ENCODE measurements at regions not wholly inside any gene's neighbourhood (a gene's known extent, or its start where the extent isn't known, plus 50 kb on each side); places are given as distances from the start of the nearest gene placed in this dataset.
A peak's percentile ranks its signal among the peaks of the same experiment; 100 is the strongest.
"Not testable (repeated sequence)": the region's sequence is repeated elsewhere in the genome, so short reads cannot be mapped to it uniquely, and the experiment has no call there.

DNA sequence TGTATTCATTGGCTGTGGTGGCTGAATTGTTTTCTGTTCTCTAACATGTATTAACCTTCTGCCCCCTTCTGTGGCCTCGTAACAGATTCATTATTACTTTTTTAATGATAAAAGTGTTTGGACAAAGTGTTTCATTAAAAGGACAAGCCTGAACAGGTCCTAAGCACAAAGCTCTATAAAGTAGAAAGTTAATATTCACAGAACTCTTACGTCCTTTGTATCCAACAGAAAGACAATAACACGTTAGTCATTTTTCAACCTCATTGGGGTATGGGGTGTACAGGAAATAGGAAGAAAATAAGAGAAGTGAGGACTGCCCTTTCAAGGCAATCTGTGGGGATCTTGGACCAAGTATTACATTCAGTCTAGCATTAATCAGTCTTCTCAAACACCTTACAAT, 105.5 kb upstream of the RGPD4 start:
- no peak for DNase-seq (ENCODE audit: low read depth)

DNA sequence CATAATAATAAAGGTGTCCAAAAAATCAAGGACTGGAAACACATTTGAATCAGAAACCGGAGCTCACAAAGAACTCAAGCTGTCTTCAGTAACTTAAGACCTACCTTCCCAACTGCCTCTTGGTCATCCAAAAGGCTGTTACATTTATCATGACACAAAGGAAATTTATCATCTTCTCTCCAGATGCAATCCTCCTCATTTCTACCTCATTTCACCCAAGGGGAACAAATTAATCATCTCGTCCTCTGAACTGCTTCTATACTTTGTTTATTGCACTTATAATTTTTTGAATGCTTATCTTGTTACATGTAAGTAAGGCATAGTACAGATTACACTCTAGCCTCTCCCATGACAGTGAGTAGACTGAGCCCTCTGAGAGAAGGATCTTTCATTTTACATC, 105.1 kb upstream of the RGPD4 start:
- DNase-seq (ENCODE audit: low read depth): no peak

DNA sequence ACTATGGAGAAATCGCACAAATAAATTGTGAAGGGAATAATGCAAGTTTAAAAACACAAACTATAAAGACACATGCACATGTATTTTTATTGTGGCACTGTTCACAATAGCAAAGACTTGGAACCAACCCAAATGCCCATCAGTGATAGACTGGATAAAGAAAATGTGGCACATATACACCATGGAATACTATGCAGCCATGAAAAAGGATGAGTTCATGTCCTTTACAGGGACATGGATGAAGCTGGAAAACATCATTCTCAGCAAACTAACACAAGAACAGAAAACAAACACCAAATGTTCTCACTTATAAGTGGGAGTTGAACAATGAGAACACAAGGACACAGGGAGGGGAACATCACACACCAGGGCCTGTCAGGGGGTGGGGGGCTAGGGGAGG, 100.9 kb upstream of the RGPD4 start:
- not testable (repeated sequence) for DNase-seq (ENCODE audit: low read depth)

DNA sequence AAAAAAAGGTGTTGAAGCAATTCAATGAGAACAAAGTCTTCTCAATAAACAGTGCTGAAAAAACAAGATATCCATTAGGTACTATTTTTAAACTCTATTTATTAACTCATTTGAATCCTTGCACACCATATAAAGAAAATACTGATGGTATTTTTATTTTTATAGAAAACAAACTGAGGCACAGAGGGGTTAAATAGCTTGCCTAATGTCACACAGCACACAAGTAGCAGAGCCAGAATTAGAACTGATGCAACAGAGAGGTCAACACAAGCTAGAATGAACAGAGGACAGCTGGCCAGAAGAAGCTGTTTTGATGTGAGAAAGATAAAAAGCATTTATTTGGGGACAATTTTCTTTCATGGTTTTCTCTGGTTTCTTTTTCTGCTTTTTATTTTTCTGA, 99.4 kb upstream of the RGPD4 start:
- DNase-seq (ENCODE audit: low read depth): no peak

DNA sequence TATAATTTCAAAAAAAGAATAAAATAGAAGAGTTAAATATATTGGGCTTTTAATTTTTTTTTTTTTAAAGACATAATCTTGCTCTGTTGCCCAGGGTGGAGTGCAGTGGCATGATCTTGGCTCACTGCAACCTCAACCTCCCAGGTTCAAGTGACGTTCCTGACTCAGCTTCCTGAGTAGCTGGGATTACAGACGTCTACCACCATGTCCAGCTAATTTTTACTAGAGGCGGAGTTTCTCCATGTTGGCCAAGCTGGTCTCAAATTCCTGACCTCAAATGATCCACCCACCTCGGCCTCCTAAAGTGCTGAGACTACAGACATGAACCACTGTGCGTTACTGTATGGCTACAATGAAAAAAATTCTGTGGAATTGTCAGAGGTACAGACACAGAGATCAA, 98.1 kb upstream of the RGPD4 start:
- DNase-seq (ENCODE audit: low read depth): no peak

DNA sequence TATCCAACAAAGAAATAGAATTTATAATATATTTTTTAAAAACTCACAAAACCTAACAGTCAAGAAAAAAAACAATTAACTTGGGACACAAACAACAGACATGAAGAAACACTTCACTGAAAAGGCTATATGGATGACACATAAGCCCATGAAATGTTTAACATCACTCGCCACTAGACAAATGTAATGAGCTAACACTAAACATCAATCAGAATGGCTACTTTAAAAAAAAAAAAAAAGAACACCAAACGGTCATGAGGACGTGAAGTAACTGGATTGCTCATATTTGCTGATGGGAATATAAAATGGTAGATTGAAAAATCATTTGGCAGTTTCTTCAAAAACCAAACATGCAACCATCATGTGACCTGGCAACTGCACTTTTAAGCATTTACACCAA, 97.3 kb upstream of the RGPD4 start:
- DNase-seq (ENCODE audit: low read depth): no peak

DNA sequence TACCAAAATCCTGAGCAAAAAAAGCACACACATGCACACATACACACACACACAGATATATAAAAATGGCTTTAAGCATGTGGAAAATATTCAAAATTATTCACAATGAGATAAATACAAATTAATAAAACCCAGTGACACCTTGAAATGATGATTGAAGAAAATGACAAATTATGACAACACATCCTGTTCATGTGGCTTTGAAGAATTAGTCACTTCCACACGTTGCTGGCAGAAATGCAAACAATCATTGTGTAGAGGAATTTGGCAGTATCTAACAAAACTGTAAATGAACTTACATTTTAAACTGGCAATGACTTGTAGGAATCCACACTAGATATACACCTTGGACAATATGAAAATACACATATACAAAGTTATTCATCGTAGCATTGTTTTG, 95.8 kb upstream of the RGPD4 start:
- peak; percentile 24 for DNase-seq (ENCODE audit: low read depth)

DNA sequence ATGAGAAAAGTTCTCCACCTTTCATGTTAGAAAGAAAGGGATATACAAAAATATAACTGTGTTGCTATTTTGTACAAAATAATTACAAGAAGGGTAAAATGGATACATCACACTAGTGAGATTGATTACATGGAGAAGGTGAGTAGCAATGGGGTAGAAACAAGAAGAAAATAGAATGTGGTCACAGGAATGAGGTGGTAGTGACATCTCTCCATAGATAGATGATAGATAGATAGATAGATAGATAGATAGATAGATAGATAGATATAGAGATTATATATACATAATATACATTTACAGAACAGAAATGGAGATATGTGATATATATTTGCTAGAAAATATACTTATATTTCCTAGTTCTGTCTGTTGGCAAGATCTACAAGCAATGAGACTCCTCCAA, 95.3 kb upstream of the RGPD4 start:
- DNase-seq (ENCODE audit: low read depth): no peak

DNA sequence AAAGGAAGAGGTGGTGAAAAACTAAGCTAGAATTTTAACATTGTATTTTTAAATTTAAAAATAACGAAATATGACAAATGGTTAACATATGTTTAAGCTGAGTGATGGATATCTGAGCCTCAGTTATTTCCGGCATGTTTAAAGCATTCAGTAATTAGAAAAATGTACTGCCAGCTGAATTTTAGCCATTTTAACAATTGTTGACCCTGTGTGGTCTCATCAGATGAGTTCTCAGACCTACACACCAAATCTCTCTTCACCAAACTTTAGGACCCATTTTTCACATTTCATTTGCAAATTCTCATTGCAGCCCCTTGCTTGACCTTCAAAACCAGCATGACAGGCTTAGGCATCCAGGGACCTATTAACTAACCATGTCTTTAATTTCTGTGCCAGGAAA, 91.5 kb upstream of the RGPD4 start:
- no peak for DNase-seq (ENCODE audit: low read depth)

DNA sequence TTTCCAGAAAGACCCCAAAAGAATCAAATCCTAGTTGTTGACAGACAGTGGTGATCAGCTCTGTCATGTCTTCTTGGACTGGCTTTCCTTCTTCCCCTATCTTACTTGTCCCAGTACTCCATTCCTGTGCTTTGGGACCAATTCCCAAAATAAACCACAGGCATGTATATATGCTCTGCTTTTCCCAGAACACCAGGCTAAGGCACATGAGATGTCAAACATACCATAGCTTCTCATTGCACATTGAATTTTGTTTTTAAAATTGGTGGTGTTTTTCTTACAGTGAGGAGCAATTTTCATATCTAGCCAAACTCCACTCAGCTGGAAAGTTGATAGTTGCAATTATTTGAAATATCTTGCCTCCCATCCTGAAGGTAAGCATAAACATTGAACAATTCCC, 88.9 kb upstream of the RGPD4 start:
- DNase-seq (ENCODE audit: low read depth): no peak

DNA sequence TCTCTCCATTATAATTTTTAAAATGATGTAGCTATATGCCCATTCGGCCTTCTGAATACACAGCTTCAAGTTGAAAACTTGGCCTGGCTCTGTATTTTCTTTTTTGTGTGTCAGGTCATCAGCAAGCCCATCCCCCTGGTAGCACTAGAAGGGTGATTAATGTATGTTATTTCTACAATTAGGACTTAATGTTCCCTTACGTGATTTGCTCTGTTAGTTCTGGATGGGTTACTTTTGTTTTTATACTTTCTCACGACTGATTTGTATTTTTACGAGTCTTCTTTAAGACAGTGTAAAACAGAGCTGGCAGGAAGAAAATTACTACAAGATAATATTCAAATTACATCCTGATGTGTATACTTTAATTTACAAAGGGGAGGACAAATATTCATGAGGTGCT, 88.4 kb upstream of the RGPD4 start:
- DNase-seq (ENCODE audit: low read depth): no peak

DNA sequence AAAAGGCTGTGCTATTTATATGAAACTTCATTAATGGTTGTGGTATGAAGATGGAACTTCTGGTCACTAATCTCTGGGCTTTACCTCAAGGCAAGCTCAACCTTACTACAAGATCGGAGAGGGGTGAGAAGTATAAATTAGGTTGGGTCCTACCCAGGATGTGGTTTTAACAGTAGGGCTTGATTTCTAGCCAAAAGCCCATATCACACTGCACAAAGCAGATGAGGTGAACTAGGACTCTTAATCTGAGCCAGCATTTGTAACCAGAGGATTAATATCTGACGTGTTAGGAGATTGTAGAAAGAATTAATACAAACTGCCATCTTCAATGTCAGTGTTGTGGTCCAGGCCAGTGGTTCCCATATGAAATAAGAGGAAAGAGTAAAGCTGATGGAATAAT, 86.4 kb upstream of the RGPD4 start:
- DNase-seq (ENCODE audit: low read depth): no peak

DNA sequence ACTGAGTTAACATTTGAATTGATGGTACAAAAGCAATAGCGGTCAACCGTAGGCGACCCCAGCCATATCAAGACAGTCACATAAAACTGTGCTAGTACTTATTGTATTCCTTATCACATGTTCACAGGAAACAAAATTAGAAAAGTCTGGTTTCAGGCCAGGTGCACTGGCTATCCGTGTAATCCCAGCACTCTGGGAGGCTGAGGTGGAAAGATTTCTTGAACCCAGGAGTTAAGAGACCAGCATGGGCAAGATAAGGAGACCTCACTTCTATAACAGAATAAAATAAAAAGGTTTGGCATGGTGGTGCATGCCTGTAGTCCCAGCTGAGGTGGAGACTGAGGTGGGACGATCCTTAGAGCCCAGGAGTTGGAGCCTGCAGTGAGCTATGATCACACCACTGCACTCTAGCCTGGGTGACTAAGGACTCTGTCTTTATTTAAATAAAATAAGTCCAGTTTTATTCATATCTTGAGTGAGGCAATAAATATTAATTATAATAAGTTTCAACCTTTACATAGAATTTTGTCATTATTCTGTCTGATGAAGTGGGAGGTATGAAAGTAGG, 84.1 kb upstream of the RGPD4 start:
- DNase-seq (ENCODE audit: low read depth): no peak

DNA sequence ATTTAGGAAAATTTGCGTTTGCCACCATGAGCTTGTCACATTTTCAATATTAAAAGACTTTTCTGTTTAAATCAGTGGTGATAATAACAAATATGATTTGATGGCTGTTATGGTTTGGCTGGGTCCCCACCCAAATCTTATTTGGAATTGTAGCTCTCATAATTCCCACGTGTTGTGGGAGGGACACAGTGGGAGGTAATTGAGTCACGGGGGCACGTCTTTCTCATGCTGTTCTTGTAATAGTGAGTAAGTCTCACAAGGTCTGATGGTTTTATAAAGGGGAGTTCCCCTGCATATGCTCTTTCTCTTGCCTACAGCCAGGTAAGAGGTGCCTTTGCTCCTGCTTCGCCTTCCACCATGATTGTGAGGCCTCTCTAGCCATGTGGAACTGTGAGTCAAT, 83.4 kb upstream of the RGPD4 start:
- DNase-seq (ENCODE audit: low read depth): no peak

DNA sequence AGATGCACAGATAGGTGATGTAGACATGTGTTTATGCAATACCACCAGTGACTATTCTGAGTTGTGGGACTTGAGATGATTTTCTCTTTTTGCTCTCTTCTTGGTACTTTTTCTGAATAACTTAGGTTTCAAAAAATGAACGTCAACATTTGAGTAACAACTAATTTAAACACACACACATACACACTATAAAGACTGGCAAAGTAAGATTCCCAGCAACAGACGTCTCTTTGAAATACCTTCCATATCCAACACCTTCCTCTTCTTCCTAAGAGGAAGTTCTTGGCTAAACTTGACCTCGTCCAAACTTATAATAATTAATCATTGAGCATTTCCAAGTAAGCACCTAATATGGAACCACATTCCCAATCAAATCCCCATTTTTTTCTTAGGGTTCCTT, 81.6 kb upstream of the RGPD4 start:
- DNase-seq (ENCODE audit: low read depth): no peak

DNA sequence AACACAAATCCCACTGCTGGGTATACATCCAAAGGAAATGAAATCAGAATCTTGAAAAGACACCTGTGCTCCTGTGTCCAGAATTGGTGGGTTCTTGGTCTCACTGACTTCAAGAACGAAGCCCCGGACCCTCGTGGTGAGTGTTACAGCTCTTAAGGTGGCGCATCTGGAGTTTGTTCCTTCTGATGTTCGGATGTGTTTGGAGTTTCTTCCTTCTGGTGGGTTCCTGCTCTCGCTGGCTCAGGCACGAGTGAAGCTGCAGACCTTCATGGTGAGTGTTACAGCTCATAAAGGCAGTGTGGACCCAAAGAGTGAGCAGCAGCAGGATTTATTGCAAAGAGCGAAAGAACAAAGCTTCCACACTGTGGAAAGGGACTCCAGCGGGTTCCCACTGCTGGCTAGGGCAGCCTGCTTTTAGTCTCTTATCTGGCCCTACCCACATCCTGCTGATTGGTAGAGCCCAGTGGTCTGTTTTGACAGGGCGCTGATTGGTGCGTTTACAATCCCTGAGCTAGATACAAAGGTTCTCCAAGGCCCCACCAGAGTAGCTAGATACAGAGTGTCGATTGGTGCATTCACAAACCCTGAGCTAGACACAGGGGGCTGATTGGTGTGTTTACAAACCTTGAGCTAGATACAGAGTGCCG, 80.0 kb upstream of the RGPD4 start:
- not testable (repeated sequence) for DNase-seq (ENCODE audit: low read depth)

DNA sequence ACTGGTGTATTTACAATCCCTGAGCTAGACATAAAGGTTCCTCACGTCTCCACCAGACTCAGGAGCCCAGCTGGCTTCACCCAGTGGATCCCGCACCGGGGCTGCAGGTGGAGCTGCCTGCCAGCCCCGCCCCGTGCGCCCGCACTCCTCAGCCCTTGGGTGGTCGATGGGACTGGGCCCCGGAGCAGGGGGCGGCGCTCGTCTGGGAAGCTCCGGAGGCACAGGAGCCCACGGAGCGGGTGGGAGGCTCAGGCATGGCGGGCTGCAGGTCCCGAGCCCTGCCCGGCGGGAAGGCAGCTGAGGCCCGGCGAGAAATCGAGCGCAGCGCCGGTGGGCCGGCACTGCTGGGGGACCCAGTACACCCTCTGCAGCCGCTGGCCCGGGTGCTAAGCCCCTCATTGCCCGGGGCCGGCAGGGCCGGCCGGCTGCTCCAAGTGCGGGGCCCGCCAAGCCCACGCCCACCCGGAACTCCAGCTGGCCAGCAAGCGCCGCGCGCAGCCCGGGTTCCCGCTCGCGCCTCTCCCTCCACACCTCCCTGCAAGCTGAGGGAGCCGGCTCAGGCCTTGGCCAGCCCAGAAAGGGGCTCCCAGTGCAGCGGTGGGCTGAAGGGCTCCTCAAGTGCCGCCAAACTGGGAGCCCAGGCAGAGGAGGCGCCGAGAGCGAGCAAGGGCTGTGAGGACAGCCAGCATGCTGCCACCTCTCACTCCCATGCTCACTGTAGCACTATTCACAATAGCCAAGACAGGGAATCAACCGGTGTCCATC, 79.3 kb upstream of the RGPD4 start:
- not testable (repeated sequence) for DNase-seq (ENCODE audit: low read depth)

DNA sequence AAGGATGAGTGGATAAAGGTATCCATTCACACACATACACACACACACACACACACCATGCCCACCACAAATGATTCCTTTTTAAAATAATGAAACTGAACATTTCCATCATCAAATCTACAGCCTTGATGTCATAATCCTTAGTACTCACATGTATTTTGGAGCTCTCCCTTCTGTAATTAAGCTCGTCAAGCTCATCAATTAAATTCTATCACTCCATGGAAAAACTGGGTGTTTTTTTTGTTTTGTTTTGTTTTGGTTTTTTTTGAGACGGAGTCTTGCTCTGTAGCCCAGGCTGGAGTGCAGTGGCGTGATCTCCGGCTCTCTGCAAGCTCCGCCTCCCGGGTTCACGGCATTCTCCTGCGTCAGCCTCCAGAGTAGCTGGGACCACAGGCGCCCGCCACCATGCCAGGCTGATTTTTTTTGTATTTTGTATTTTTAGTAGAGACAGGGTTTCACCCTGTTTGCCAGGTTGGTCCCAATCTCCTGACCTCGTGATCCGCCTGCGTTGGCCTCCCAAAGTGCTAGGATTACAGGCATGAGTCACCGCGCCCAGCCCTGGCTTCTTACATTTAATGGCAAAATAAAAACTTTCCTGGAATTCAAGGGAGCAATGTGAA, 78.6 kb upstream of the RGPD4 start:
- no peak for DNase-seq (ENCODE audit: low read depth)

DNA sequence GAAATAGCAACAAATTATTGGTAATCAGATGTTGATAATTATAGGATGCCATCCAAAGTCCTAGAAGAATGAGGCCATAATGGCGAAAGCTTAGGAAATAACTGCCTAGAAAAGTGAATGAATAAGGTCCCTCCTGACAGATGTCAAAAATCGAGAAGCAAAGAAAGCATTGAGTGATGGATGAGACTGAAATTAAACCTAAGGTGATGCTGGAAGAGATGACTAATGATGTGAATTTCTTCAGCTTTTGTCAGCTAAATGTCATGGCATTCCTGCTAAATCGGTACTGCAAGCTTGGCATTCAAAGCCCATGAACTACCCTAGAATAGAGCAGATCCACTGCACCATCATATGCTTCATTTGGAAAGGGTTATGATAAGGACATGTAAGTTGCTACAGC, 74.8 kb upstream of the RGPD4 start:
- DNase-seq (ENCODE audit: low read depth): no peak

DNA sequence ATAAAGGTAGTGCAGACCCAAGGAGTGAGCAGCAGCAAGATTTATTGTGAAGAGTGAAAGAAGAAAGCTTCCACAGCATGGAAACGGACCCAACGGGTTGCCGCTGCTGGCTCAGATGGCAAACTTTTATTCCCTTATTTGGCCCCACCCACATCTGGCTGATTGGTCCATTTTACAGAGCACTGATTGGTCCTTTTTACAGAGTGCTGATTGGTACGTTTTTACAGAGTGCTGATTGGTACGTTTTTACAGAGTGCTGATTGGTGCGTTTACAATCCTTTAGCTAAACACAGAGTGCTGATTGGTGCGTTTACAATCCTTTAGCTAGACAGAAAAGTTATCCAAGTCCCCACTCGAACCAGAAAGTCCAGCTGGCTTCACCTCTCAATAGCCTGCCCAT, 72.9 kb upstream of the RGPD4 start:
- not testable (repeated sequence) for DNase-seq (ENCODE audit: low read depth)

DNA sequence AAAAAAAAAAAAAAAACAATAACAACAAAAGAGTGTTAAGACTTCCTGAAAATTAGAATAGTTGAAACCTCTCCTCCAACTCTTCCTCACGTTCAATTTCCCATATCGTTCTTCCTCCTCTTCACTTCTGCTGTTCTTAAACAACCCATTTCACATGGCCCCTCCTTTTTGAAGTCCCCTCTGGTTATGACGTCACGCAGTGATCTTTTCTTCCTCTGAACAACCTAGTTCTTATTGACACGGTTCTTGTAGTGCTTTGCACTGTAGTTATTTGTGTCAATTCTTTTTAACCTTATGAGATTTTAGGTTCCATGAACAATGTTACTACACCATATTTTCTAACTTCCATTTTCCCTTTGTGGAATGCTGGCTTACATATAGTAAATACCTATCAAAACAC, 69.5 kb upstream of the RGPD4 start:
- DNase-seq (ENCODE audit: low read depth): no peak

DNA sequence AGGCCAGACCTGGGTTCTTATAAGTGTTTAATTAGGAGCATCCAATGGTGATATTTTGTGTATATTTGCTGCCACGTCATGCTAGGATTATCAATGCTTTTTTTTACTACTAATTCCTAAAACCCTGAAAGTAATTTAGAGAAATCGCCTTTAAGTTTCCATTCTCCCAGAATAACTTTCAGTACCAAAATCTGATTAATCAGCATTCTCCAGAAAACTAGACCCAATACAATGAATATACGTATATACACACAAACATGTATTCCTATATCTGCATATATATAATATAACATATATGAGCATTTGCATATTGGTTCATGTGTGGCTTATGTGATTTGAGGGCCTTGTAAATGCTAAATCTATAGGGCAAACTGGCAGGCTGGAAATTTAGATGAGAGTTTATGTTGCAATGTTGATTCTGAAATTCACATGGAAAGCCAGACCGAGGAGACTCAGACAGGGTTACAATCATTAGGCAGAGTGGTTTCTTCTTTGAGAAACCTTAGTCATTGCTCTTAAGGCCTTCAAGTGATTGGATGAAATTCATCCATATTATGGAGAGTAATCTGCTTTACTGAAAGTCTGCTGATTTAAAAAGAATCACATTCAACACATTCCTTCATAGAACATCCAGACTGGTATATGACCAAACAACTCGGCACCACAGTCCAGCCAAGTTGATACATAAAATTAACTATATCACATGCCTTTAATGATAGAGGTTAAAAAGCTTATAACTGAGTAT, 65.9 kb upstream of the RGPD4 start:
- DNase-seq (ENCODE audit: low read depth): no peak

DNA sequence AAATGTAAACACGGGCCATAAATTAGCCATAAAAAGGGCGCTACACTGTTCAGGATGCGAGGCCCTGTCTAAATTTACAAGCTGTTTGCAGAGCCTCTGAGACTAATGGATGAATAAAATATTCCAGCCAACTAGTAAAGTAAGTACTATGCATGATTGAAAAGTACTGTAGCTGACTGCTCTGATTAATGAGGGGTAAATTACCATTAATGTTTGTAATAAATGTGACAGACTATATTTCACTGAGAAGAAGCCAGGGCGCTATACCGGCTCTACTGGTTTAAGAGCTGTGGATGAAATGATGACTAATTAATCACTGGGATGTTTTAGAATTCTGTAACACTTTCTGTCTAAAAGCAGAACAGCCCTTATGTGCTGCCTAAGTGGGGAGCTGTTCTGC, 54.3 kb upstream of the RGPD4 start:
- no peak for DNase-seq (ENCODE audit: low read depth)

Data from HS-5 (cell line).